Lower lobe of right lung (tissue), 2 donors: ENCODE measurements at regions not wholly inside any gene's neighbourhood (a gene's known extent, or its start where the extent isn't known, plus 50 kb on each side); places are given as distances from the start of the nearest gene placed in this dataset.

Experiments
- ATAC-seq, 2 donors: fragments of 200-7000 bp; cut with Tn5 transposase; one replicate each; pipeline ENCODE4 v1.9.1; 2020 to 2022; ENCODE audit warnings: mild to moderate bottlenecking in 2 of 2, moderate library complexity in 2 of 2
- DNase-seq: peaks from one replicate; pipeline ENCODE4 v3.0.0-alpha.2; 2020
- H3K27ac ChIP-seq: fragments of 200-600 bp; one replicate; pipeline ENCODE4 v1.8.0; 2022
- H3K27me3 ChIP-seq: fragments of 200-600 bp; one replicate; pipeline ENCODE4 v1.8.0; 2022; ENCODE audit warnings: low read depth
- H3K36me3 ChIP-seq: fragments of 200-600 bp; one replicate; pipeline ENCODE4 v1.8.0; 2022; ENCODE audit warnings: mild to moderate bottlenecking
- H3K4me1 ChIP-seq: fragments of 200-600 bp; one replicate; pipeline ENCODE4 v1.8.0; 2022
- H3K4me3 ChIP-seq: fragments of 200-600 bp; one replicate; pipeline ENCODE4 v1.8.0; 2022; ENCODE audit warnings: mild to moderate bottlenecking
- H3K9me3 ChIP-seq: fragments of 200-600 bp; one replicate; pipeline ENCODE4 v1.8.0; 2022
- CTCF ChIP-seq: fragments of 200-600 bp; IDR thresholded peaks from one replicate; pipeline ENCODE4 v1.8.0; 2022; ENCODE audit warnings: antibody characterized with exemption, mild to moderate bottlenecking
- intact Hi-C: fragments of 100-400 bp; cut with DNase I; formaldehyde crosslinking; loops from one replicate; pipeline ENCODE4 v1.11.0; 2022
- donor health status: DM: no; HTN: yes; CAD: no; lungs with severe emphysema.

GRCh38 chr22:44599084-44599483, 101.1 kb upstream of the RTL6 start:
- intact Hi-C loops, result no loop called here
- peaks cover 13% of the 10 kb centered on the region for H3K27me3 ChIP-seq
- DNase-seq, result no peak
- no peaks in the 10 kb centered on the region for H3K9me3 ChIP-seq
- H3K4me1 ChIP-seq, result no peaks in the 10 kb centered on the region
- H3K27ac ChIP-seq, result no peak overlapping the region
- no peak for TF ChIP-seq CTCF
- no peak for ATAC-seq
- H3K4me3 ChIP-seq, result no peak overlapping the region
- H3K36me3 ChIP-seq, result no peaks in the 10 kb centered on the region

GRCh38 chr22:44597616-44598015, 99.6 kb upstream of the RTL6 start:
- H3K4me3 ChIP-seq, result no peak overlapping the region
- no peaks in the 10 kb centered on the region for H3K4me1 ChIP-seq
- peaks cover 14% of the 10 kb centered on the region for H3K27me3 ChIP-seq
- no peak for DNase-seq
- no peaks in the 10 kb centered on the region for H3K36me3 ChIP-seq
- no peak for ATAC-seq
- intact Hi-C loops, result no loop called here
- no peaks in the 10 kb centered on the region for H3K9me3 ChIP-seq
- no peak for TF ChIP-seq CTCF
- H3K27ac ChIP-seq, result no peak overlapping the region

- intact Hi-C loops, result no loop called here
- ATAC-seq, result no peak
- Histone ChIP-seq H3K4me3 (no peak overlapping the region), H3K4me1 (no peaks in the 10 kb centered on the region), H3K27me3 (peaks cover 20% of the 10 kb centered on the region), H3K27ac (no peak overlapping the region), H3K36me3 (no peaks in the 10 kb centered on the region), H3K9me3 (no peaks in the 10 kb centered on the region)
- no peak for TF ChIP-seq CTCF
- DNase-seq, result no peak
Measured at GRCh38 chr22:44596396-44597125, 98.5 kb upstream of the RTL6 start.

- no peaks in the 10 kb centered on the region for H3K36me3 ChIP-seq
- no peak for TF ChIP-seq CTCF
- intact Hi-C loops, result no loop called here
- H3K27me3 ChIP-seq, result peaks cover 20% of the 10 kb centered on the region
- no peak for ATAC-seq
- no peak overlapping the region for H3K27ac ChIP-seq
- H3K4me3 ChIP-seq, result no peak overlapping the region
- no peak for DNase-seq
- no peaks in the 10 kb centered on the region for H3K9me3 ChIP-seq
- no peaks in the 10 kb centered on the region for H3K4me1 ChIP-seq
Measured at GRCh38 chr22:44595841-44596341, 97.9 kb upstream of the RTL6 start.

- DNase-seq (no peak), ATAC-seq (no peak)
- TF ChIP-seq CTCF, result no peak
- Histone ChIP-seq H3K4me3 (no peak overlapping the region), H3K27ac (no peak overlapping the region), H3K36me3 (no peaks in the 10 kb centered on the region), H3K27me3 (peaks cover 20% of the 10 kb centered on the region), H3K9me3 (no peaks in the 10 kb centered on the region), H3K4me1 (no peaks in the 10 kb centered on the region)
- intact Hi-C loops, result no loop called here
Measured at GRCh38 chr22:44594951-44595350, 96.9 kb upstream of the RTL6 start.
